Activated T-helper 1 cell treated with anti-CD3 and anti-CD28 coated beads, Interleukin-2, amount 50 U/mL, for 16 hours (primary cell): ENCODE measurements at regions not wholly inside any gene's neighbourhood (a gene's known extent, or its start where the extent isn't known, plus 50 kb on each side); places are given as distances from the start of the nearest gene placed in this dataset.
"Not testable (repeated sequence)": the region's sequence is repeated elsewhere in the genome, so short reads cannot be mapped to it uniquely, and the experiment has no call there.

Source experiments
- DNase-seq, 2 donors: peaks; one replicate each; pipeline ENCODE4 v3.0.0-alpha.2; 2020; ENCODE audit warnings: low read depth in 1 of 2, low spot score in 1 of 2

DNA sequence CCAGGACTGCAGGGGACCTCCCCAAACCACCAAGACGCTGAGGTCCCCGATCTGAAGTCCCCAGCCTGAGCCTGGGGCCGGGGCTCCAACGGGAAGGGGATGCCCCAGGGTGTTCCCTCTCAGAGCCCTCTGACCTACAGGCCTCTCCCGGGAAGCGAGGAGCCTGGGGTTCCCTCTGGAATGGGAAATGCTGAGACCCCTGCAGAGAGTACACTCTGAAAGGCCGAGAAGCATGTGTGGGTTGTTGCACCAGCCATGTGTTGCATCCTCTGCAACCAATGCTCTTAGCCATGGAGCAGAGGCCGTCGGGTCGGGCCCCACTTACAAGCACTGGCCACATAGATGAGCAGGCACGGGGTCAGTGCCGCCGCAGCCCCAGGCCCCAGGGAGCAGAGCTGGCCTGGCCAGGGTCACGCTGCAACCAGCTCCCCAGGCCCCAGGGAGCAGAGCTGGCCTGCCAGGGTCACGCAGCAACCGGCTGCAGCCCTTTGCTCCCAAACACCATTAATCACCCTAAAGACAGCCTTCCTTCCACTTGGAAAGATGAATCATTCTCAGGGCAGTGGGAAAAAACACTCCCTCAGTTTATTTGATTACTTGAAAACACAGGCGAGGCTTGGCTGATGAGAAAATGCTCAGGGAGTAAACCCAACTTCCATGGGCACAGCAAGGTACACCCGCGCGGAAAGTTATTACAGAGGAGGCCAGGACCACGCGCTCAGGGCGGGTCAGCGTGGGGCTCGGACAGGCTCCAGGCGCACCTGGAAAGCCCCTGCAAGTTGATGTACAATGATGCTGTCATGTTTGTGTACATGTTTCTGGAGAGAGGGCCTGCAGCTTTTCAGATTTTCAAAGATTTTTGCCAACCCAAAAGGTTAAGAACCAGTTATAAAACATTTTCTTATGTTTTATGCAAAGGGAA lies 78.0 kb upstream of the AFDN start:
- DNase-seq, result no peak

DNA sequence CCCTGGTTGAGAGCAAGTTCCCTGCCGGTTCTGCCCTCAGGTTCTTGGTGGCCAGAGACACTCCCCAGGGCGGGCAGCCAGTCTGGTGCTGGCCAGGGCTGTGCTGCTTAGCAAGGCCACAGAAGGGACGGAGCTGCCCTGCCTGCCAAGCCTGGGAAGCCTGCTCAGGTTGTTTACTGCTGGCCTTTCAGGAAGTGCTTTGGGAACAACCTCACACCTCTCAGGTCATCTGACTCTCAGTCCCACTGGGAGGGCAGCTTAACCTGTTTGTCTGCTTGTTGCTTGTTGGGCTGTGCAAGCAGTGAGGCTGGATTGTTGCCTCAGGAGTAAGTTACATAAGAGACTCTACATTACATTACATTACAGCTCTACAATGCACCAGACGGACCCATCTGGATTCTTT lies 75.8 kb upstream of the AFDN start:
- DNase-seq, result no peak

DNA sequence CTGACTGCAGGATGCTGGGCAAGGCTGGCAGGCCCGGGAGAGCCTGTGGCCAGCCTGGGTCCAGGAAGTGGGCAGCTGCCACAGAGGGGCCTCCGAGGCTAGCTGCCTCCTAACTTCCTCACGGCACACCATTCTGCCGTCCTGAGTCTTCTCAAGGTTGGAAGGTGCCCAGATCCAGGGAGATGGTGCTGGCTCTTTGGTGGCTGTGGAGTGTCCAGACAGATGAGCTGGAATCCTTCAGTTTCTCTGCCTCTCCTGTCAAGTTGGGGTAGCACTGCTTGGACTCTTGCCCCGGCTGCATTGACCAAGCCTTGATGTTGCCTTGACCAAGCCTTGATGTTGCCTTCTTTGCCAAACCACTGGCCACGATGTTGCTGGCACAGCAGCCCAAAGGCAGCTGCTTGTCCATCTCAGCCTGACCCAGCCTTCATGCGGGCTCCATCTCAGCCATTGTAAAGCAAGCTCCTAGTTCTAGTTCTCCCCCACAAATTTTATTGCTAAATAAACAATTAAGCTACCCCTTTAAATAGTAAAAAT lies 75.1 kb upstream of the AFDN start:
- no peak for DNase-seq

DNA sequence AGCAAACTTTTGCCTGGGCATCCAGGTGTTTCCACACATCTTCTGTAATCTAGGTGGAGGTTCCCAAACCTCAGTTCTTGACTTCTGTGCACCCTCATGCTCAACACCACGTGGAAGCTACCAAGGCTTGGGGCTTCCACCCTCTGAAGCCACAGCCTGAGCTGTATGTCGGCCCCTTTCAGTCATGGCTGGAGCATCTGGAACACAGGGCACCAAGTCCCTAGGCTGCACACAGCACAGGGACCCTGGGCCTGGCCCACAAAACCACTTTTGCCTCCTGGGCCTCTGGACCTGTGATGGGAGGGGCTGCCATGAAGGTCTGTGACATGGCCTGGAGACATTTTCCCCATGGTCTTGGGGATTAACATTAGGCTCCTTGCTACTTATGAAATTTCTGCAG lies 73.4 kb upstream of the AFDN start:
- not testable (repeated sequence) for DNase-seq

DNA sequence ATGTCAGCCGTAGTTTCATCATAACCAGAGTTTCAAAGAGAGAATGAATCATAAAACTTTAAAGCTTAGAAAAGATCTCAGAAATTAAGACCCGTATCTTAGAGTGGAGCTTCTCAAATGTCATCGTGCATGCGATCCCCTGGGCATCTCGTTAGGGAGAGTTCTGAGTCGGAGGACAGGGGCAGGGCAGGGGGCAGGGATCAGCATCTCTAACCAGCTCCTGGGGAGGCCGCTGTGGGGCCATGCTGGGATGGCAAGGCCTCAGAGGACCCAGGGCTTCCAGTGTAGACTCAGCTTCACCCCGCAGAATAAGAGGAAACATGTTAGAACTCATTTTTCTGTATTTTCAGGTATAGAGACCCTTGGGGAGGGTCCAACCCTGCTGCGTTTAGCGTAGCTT lies 72.0 kb upstream of the AFDN start:
- no peak for DNase-seq

DNA sequence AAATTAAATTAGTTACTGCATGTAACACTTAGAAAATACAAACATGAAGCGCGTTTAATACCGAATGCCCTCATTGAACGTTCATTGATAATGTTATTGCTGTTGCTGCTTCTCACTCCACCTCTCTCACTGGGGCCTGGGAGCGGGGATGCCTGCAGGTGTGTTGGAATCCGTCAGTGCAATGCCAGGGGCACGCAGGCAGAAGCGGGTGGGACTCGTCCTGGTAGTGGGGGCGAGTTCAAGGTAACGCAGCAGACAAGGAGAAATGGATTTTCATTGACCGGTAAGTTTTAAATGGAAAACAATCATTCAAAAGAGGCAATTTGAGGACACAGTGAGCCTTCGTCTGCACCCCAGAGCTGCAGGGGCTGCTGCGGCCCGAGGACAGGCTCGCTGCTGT lies 71.2 kb upstream of the AFDN start:
- DNase-seq, result no peak

DNA sequence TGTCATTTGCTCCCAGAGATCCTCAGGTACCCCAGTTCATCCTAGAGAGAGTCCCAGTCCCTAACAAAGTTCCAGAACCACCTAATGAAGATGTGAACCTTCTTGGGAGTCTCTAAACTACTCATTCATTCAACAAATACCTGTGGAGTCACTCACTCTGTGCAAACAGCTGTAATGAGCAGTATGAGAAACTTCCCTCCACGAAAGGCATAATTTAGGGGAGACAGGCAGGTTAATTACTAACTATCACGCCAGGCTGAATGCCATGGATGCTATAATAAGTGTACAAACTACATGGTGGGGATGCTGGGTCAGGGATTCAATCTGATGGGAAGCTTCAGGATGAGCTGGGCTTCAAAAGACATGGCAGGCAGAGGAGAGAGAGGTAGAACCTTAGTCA lies 70.1 kb upstream of the AFDN start:
- DNase-seq, result no peak

DNA sequence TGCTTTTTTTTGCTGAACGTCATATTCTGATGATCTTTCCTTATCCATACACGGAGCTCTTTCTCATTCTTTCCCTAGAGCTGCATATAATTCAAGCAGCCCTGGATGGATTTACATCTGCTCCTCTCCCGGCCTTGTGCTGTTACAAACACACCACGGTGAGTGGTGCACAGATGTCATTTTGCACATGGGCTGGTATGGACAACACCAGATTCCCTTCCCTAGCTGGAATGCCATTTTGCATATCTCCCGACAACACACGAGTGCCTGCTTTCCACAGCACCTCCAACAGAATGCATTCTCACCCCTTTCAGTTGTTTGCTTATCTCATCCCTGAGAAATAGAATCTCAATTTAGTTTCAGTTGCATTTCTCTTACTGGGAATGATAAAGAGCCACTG lies 69.5 kb upstream of the AFDN start:
- no peak for DNase-seq

DNA sequence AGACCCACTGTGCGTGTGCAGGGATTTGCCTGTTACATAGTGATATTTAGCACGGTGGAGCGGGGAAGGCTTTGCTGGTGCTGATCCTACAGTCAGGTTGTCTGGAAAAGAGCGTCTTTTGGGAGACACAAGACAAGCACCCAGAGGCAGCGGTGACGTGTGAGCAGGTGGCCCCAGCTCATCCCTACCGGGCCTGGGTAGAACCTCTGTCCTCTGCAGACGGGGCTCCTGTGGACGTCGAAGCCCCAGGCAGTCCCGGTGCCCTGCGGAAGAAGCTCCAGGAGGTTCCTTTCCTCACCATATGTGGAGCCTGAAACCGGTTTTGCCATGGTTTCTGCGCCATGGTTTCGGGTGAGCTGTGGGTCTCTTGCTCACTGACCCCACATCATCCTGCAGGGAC lies 68.9 kb upstream of the AFDN start:
- no peak for DNase-seq

DNA sequence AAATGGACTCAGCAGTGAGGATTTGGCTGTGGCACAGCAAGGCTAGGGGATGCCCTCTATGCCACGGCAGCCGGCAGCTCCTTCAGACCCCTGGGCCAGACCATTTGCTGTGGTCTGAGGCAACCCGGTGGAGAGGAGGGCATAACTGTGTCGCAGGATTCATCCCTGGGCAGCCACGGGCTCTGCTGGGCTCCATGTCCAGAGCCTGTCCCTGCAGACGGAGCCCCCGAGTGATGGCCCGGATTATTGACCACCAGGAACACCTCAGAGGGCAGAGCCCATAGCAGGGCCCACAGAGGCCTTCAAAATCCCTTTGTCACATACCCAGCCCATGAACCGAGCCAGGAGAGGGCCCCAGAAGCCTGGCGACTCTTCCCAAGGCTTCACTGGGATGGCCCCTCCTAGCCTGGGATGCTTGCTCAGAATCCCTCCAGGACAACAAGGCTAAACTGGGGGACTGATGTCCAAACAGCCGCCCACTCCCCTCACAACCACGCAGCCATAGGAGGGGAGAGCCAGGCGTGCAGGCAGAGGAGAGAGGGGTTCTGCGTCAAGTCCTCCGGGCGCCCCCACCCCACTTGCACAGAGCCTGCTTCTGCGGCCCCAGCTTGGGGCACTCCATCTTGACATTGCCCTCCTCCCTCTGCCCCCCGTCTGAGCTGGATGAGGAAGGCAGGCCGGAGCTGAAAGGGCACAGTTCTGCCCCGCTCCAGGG lies 68.2 kb upstream of the AFDN start:
- no peak for DNase-seq

DNA sequence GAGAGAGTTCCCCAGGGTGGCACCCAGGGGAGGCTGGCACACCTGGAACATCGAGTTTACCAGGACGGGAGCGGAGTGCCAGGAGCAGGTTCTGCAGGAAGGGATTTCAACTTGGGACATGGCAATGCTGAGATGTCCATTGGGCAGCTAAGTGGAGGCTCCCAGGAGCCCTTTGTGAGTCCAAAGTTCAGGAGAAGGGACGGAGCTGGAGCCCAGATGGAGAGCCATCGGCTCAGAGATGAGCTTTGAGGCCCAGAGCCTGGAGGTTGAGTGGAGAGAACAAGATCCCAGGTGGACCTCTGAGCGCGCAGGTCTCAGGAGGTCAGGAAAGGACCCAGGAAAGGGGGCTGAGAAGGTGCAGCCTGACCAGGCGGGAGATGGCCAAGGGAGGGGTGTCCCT lies 67.5 kb upstream of the AFDN start:
- DNase-seq, result no peak

DNA sequence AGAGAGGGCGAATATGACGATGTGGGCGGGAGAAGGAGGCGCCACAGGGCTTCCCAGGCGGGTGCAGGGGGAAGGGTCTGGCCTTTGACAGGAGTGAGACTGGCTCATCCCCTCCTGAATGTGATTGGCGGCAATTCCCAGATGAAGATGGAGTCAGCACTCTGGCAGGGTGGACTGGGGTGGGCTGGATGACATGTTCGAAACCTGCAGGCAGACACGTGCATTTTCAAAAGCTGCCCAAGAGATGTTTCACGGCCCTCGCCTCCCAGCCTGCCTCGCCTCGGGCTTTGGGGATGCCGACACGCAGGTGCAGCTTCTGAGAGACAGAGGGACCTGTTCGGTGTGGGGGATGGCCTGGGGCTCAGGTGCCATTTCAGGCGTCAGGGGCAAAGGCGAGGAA lies 66.8 kb upstream of the AFDN start:
- no peak for DNase-seq

DNA sequence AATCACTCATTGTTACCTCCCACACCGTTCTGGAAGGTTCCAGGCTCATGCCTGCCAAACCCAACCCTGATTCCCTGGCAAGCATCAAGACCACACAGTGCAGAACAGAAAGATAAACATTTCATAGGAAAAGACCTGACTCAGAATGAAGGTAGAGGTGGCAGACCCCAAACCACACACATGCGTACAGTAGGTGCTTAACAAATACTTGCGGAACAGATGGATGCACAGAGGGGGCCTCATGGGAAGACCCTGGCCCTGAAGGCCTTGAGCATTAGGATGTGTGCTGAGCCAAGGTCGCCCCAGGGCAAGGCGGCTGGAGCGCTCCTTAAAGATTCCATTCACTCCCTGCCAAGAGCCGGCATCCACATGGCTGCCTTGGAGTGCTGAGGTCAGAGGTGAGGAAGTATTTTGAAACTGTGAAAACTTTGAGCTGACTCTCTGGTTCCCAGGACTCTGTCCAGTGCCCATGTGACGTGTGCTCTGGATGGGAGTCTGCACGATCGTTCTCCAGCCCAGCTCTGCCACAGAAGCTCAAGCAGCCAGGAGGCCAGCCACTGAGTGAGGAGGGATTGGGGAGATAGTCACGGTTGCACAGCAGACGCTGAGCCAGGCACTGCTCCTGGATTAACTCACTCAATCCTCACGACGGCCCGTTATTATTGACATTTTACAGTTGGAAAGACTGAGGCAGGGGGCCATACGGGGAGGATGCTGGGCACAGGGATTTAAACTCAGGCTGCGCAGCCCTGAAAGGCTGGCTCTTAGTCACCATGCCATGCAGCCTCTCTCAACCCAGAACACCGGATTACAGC lies 65.5 kb upstream of the AFDN start:
- no peak for DNase-seq

DNA sequence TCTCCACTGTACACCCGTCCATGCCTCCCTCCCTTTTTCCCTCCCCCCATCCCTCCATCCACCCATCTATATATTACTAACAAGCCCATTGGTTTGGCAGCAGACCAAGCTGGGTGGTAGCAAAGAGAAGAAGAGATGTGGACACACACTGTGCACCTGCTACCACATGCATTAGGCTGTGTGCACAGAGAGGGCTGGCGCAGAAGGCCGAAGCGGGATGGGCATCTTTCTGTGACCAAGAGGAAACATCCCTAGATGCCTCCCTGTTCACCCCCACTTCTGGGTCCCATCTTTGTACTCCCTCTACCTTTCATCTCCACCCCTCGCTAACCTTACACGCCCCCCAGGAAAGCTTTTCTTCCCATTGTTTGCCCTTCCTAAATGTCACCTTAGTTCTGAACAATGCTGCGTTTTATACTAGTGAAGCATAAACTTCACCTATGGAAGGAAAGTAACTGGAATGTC lies 64.9 kb upstream of the AFDN start:
- no peak for DNase-seq

DNA sequence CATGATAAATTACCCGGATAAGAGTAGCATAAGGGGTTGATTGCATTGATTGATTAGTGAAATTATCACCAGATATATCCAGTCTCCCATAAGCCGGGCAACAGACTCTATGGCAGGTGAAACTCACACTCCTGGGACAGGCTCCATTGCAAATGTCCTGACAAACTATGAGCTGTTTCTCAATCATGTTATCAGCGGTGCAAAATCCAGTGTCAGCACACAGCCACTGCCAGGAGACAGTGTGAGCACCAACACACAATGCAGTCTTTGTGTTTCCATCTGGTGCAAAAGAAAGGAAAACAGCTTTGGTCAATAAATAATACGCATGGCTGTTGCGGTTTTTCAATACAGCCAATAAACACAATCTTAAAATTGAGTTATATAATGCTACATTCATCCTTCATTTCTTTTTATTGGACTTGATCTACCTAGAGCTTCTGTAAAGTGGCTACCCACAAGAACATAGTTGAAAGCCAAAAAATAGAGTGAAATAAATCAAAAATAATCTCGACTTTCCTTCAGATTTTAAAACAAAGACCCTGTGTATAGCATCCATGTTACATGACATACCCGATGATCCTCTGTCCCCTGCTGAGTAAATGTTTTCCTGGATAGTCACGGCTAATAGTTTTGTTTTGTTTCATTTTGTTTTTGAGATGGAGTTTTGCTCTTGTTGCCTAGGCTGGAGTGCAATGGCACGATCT lies 64.3 kb upstream of the AFDN start:
- no peak for DNase-seq

DNA sequence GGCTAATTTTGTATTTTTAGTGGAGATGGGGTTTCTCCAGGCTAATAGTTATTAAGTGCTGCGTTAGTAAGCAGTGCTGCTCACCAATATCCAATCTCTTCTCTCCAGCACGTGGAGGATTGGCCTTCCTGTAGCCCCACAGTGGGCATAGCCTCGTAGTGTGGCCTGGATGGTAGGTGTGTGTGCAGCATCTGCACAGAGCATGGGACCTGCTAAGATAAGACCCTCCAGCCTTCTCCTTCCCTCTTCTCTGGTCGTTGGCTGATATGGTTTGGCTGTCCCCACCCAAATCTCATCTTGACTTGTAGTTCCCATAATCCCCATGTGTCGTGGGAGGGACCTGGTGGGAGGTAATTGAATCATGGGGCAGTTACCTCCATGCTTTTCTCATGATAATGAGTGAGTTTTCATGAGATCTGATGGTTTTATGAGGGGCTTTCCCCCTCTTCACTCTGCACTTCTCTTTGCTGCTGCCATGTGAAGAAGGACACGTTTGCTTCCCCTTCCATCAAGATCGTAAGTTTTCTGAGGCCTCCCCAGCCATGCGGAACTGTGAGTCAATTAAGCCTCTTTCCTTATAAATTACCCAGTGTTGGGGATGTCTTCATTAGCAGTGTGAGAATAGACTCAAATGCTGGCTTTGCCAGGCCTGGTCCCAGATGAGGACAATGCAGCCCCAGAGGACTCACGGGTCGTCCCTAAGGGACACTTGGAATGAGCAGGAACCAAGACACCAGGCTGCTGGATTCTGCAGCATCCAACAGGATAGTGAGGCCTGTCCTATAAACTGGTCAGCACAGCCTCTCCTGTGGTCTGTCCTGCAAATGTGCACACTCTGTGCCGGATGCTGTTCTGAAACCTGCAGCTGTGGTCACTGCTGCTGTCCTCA lies 63.4 kb upstream of the AFDN start:
- DNase-seq, result no peak

DNA sequence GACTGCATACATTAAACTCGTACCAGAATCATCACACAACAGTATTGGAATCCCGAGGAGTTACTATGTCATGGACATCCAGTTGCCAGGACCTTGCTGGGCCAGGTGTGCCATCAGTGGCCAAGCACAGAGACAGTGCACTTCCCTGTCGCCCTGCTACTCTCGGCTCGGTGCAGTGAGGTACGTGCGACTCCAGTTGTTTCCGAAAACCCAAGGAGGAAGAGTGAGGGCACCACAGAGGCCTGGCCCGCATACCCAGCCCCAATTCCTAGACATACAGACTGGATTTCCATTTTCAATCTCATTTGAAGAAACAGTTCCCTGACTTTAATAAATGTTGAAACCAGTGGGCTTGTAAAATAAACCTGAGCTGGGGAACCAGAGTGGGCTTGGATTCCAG lies 62.5 kb upstream of the AFDN start:
- DNase-seq, result no peak

DNA sequence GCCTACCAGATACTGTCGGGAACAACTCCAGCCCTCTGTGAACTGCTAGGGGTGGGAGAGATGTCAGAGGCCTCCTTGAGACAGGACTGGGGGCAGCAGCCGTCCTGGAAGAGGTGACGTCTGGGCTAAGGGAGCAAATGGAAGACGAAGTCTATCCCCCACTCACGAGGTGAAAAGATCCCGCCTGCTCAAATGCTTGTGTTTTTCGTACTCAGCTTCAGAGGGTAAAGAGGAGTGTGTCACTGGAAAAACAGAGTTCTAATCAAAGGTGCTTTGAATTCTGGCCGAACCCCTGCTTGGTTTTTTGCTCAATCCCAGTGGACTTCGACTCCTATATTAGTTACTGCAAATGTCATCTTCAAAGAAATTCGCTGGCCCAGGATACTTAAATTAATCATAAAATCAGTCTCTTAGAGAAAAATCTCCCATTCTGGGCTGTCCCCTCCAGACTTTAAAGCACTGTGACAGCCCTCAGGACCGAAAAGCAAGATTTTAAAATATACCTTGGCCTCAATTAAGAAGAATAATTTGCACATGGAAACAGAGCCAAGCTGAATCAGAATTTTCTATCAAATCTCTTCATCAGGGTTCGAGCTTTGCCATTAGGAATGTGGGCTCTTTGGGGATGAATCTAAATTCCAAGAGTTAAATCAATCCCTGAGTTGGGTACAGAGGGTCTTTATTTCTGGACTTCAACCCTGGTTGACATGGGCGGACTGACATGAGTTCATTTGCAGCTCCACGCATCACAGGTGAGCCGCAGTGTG lies 61.8 kb upstream of the AFDN start:
- no peak for DNase-seq
